K562 (cell line): ENCODE measurements at regions not wholly inside any gene's neighbourhood (a gene's known extent, or its start where the extent isn't known, plus 50 kb on each side); places are given as distances from the start of the nearest gene placed in this dataset.

Experiments used
- DIDO1 ChIP-seq: fragments of 450-650 bp; IDR thresholded peaks from 2 replicates; pipeline ENCODE4 v1.6.1; 2016; ENCODE audit warnings: low read depth, missing biosample characterization, missing genetic modification characterization
- EGR1 ChIP-seq: fragments of 450-650 bp; conservative IDR thresholded peaks from 2 replicates; pipeline ENCODE4 v1.6.1; 2017; ENCODE audit warnings: mild to moderate bottlenecking
- FOSL1 ChIP-seq: fragments of 200-800 bp; sonication (Bioruptor generic); conservative IDR thresholded peaks from 2 replicates; pipeline ENCODE4 v1.6.1; 2016; ENCODE audit warnings: missing genetic modification characterization, missing compliant biosample characterization
- GTF2B ChIP-seq: IDR thresholded peaks from 2 replicates; pipeline ENCODE4 v1.6.1; 2011; ENCODE audit not compliant: insufficient read length; ENCODE audit errors: extremely low read depth
- HINFP ChIP-seq: fragments of 450-650 bp; conservative IDR thresholded peaks from 2 replicates; pipeline ENCODE4 v1.6.1; 2016; ENCODE audit warnings: missing genetic modification characterization, low read depth, mild to moderate bottlenecking, control low read depth, missing compliant biosample characterization
- IRF2 ChIP-seq: sonication (generic); formaldehyde crosslinking; IDR thresholded peaks from 2 replicates; pipeline ENCODE4 v1.8.1; 2022; ENCODE audit warnings: mild to moderate bottlenecking, missing genetic modification reagents
- MAZ ChIP-seq, 2 experiments: fragments of 450-650 bp in 1 of 2; sonication (generic) in 1 of 2; formaldehyde crosslinking; IDR thresholded peaks in 1 of 2; conservative IDR thresholded peaks in 1 of 2; 2 replicates each; pipeline versions ENCODE4 v1.4.0 to v1.5.0; 2020; ENCODE audit warnings: mild to moderate bottlenecking in 1 of 2, missing genetic modification reagents in 1 of 2
- MECOM ChIP-seq: fragments of 250-450 bp; sonication (Bioruptor Pico); IDR thresholded peaks from 2 replicates; pipeline ENCODE4 v1.8.0; 2022; ENCODE audit warnings: inconsistent platforms
- MTA3 ChIP-seq: fragments of 450-650 bp; formaldehyde crosslinking; IDR thresholded peaks from 2 replicates; pipeline ENCODE4 v1.6.1; 2017; ENCODE audit warnings: mild to moderate bottlenecking, borderline replicate concordance
- NCOA1 ChIP-seq: fragments of 450-650 bp; IDR thresholded peaks from 2 replicates; pipeline ENCODE4 v1.6.1; 2016; ENCODE audit warnings: low read depth
- NFE2 ChIP-seq: IDR thresholded peaks from 2 replicates; pipeline ENCODE4 v1.6.1; 2014; ENCODE audit warnings: antibody characterized with exemption, low read depth
- NKRF ChIP-seq: fragments of 450-650 bp; IDR thresholded peaks from 2 replicates; pipeline ENCODE4 v1.6.1; 2016; ENCODE audit warnings: borderline replicate concordance
- PBX2 ChIP-seq, 2 experiments: IDR thresholded peaks in 1 of 2; conservative IDR thresholded peaks in 1 of 2; 2 replicates each; pipeline ENCODE4 v1.6.1; 2016; ENCODE audit warnings: low read depth in 2 of 2, mild to moderate bottlenecking in 1 of 2, missing compliant biosample characterization in 1 of 2, missing genetic modification characterization in 1 of 2, moderate library complexity in 1 of 2
- PHF20 ChIP-seq: fragments of 450-650 bp; IDR thresholded peaks from 2 replicates; pipeline ENCODE4 v1.6.1; 2018; ENCODE audit not compliant: partially characterized antibody
- RBM17 ChIP-seq: fragments of 200-400 bp; formaldehyde crosslinking; IDR thresholded peaks from 2 replicates; pipeline ENCODE4 v1.6.1; 2017; ENCODE audit warnings: low read depth, mild to moderate bottlenecking, low read length, borderline replicate concordance
- ZNF232 ChIP-seq: sonication (generic); formaldehyde crosslinking; IDR thresholded peaks from 2 replicates; pipeline ENCODE4 v1.8.0; 2022; ENCODE audit warnings: mild to moderate bottlenecking, missing genetic modification reagents
- ZNF699 ChIP-seq: fragments of 250-450 bp; sonication (Bioruptor Pico); IDR thresholded peaks from 2 replicates; pipeline ENCODE4 v1.8.0; 2021; ENCODE audit warnings: mild to moderate bottlenecking, moderate library complexity; ENCODE audit not compliant: insufficient replicate concordance
- ZNF766 ChIP-seq: fragments of 200-800 bp; sonication (Bioruptor generic); conservative IDR thresholded peaks from 2 replicates; pipeline ENCODE4 v1.6.1; 2016; ENCODE audit warnings: missing genetic modification characterization, missing compliant biosample characterization
- ZNF79 ChIP-seq: fragments of 250-450 bp; sonication (Bioruptor Pico); IDR thresholded peaks from 2 replicates; pipeline ENCODE4 v1.4.0; 2020; ENCODE audit warnings: low read depth, mild to moderate bottlenecking, moderate library complexity
- ZSCAN29 ChIP-seq: fragments of 450-650 bp; IDR thresholded peaks from 2 replicates; pipeline ENCODE4 v1.6.1; 2017

GRCh38 chr7:148940702-148941597 lies 56.9 kb upstream of the EZH2 start (continued):
- TF ChIP-seq ZNF766 (CRISPR knock-in tag) (peak; percentile 22; the same call in 1 of the 2 replicates), ZNF232 (CRISPR knock-in tag) (peak; percentile 79; the same call in 1 of the 2 replicates), PHF20 (peak; percentile 11), ZNF699 (no peak), RBM17 (no peak), MTA3 (peak; percentile 93), NFE2 (no peak; the same call in 1 of the 2 replicates), ZNF79 (CRISPR knock-in tag) (no peak), PBX2 (CRISPR knock-in tag; IDR thresholded peaks at IDR 0.05; ENCODE audit: low read depth) (no peak; the same call in 1 of the 2 replicates), PBX2 (tag; conservative IDR thresholded peaks at IDR 0.05; ENCODE audit: low read depth) (0 out of 2 replicates have a peak, but pooled peaks have one; percentile 50), FOSL1 (tag) (peak; percentile 73), HINFP (tag) (peak; percentile 71), DIDO1 (no peak), MECOM (CRISPR knock-in tag) (0 out of 2 replicates have a peak, but pooled peaks have one; percentile 17), NKRF (peak; percentile 98), IRF2 (no peak; the same call in 1 of the 2 replicates), EGR1 (0 out of 2 replicates have a peak, but pooled peaks have one; percentile 16), ZSCAN29 (peak; percentile 62), GTF2B (no peak), NCOA1 (peak; percentile 53; the same call in 1 of the 2 replicates), MAZ (CRISPR knock-in tag; conservative IDR thresholded peaks at IDR 0.05 in 1 of 2, IDR thresholded peaks at IDR 0.05 in 1 of 2) (peak; percentile 15 to 69; a peak in 1 of 4 replicates)
